Calu3 (cell line): ENCODE measurements at regions not wholly inside any gene's neighbourhood (a gene's known extent, or its start where the extent isn't known, plus 50 kb on each side); places are given as distances from the start of the nearest gene placed in this dataset.

ENCODE experiments used
- BruUV-seq: library from RNA; stranded (reverse); fragments of 400-500 nt; replicated peaks from 2 replicates; lab custom pipeline; 2021; lab: Mats Ljungman, UMichigan
- CTCF ChIA-PET: fragments of 300-600 bp; sonication (Branson Sonifier 250); formaldehyde crosslinking; loops from one replicate; lab custom pipeline; 2022; ENCODE audit warnings: antibody characterized with exemption; lab: Charles Lee
- DNase-seq: peaks from one replicate; pipeline ENCODE4 v3.0.0; 2022
- H3K27ac Mint-ChIP-seq: one replicate; pipeline ENCODE4 v1.8.0; 2022; ENCODE audit warnings: mixed read lengths; ENCODE audit not compliant: unreplicated experiment
- H3K27me3 Mint-ChIP-seq: one replicate; pipeline ENCODE4 v1.8.0; 2022; ENCODE audit warnings: mixed read lengths; ENCODE audit not compliant: unreplicated experiment
- H3K36me3 Mint-ChIP-seq: one replicate; pipeline ENCODE4 v1.8.0; 2022; ENCODE audit warnings: mild to moderate bottlenecking, moderate library complexity, mixed read lengths; ENCODE audit not compliant: insufficient read depth, unreplicated experiment
- H3K4me1 Mint-ChIP-seq: one replicate; pipeline ENCODE4 v1.8.0; 2022; ENCODE audit warnings: mild to moderate bottlenecking, low read depth, mixed read lengths; ENCODE audit not compliant: unreplicated experiment
- H3K4me3 Mint-ChIP-seq: one replicate; pipeline ENCODE4 v1.8.0; 2022; ENCODE audit warnings: mild to moderate bottlenecking, low read depth, moderate library complexity, mixed read lengths; ENCODE audit not compliant: unreplicated experiment
- H3K9me3 Mint-ChIP-seq: one replicate; pipeline ENCODE4 v1.8.0; 2022; ENCODE audit warnings: low read depth, mixed read lengths; ENCODE audit not compliant: unreplicated experiment
- CTCF ChIP-seq: fragments of 200-600 bp; IDR thresholded peaks from one replicate; pipeline ENCODE4 v1.8.0; 2022; ENCODE audit warnings: antibody characterized with exemption; ENCODE audit not compliant: unreplicated experiment
- intact Hi-C: fragments of 100-400 bp; cut with micrococcal nuclease; formaldehyde crosslinking; loops from one replicate; pipeline ENCODE4 v1.10.0; 2022; ENCODE audit not compliant: unreplicated experiment

- Mint-ChIP-seq H3K9me3 (peaks cover 17% of the 10 kb centered on the region), H3K36me3 (no peaks in the 10 kb centered on the region)
- CTCF ChIA-PET, result no interaction called here
Measured at GRCh38 chr11:115999437-115999836, 495.2 kb upstream of the CADM1 start.

GRCh38 chr11:115996808-115997188 is 492.6 kb upstream of the CADM1 start:
- DNase-seq, result no peak
- Mint-ChIP-seq H3K4me3 (no peak overlapping the region), H3K36me3 (no peaks in the 10 kb centered on the region), H3K9me3 (peaks cover 19% of the 10 kb centered on the region), H3K4me1 (no peaks in the 10 kb centered on the region), H3K27me3 (no peaks in the 10 kb centered on the region), H3K27ac (no peak overlapping the region)
- intact Hi-C loops, result no loop called here
- CTCF ChIA-PET, result no interaction called here
- no TSS peak for BruUV-seq
- TF ChIP-seq CTCF, result no peak

More at GRCh38 chr11:115999437-115999836, 495.2 kb upstream of the CADM1 start:
- intact Hi-C loops, result no loop called here
- TF ChIP-seq CTCF, result no peak
- H3K27me3 Mint-ChIP-seq, result no peaks in the 10 kb centered on the region
- BruUV-seq, result no TSS peak
- no peak overlapping the region for H3K27ac Mint-ChIP-seq
- H3K4me3 Mint-ChIP-seq, result no peak overlapping the region
- DNase-seq, result no peak
- no peaks in the 10 kb centered on the region for H3K4me1 Mint-ChIP-seq

GRCh38 chr11:115996125-115996807 is 492.1 kb upstream of the CADM1 start:
- no peak for DNase-seq
- intact Hi-C loops, result no loop called here
- TF ChIP-seq CTCF, result no peak
- BruUV-seq, result no TSS peak
- H3K36me3 Mint-ChIP-seq, result no peaks in the 10 kb centered on the region
- no peaks in the 10 kb centered on the region for H3K4me1 Mint-ChIP-seq
- no peak overlapping the region for H3K4me3 Mint-ChIP-seq
- no peak overlapping the region for H3K27ac Mint-ChIP-seq
- CTCF ChIA-PET, result no interaction called here
- peaks cover 17% of the 10 kb centered on the region for H3K9me3 Mint-ChIP-seq
- no peaks in the 10 kb centered on the region for H3K27me3 Mint-ChIP-seq

- Mint-ChIP-seq H3K9me3 (peaks cover 12% of the 10 kb centered on the region), H3K4me3 (no peak overlapping the region), H3K27me3 (no peaks in the 10 kb centered on the region), H3K27ac (no peak overlapping the region), H3K36me3 (no peaks in the 10 kb centered on the region), H3K4me1 (no peaks in the 10 kb centered on the region)
- no peak for DNase-seq
- no TSS peak for BruUV-seq
- CTCF ChIA-PET, result no interaction called here
- intact Hi-C loops, result no loop called here
- TF ChIP-seq CTCF, result no peak
Measured at GRCh38 chr11:115993590-115993989, 489.4 kb upstream of the CADM1 start.
